Keratinocyte (primary cell): ENCODE measurements at regions not wholly inside any gene's neighbourhood (a gene's known extent, or its start where the extent isn't known, plus 50 kb on each side); places are given as distances from the start of the nearest gene placed in this dataset.
A peak's percentile ranks its signal among the peaks of the same experiment; 100 is the strongest.

Experiments used
- DNase-seq: peaks from one replicate; pipeline ENCODE4 v3.0.0-alpha.2; 2011; ENCODE audit warnings: low read depth, missing footprints, low spot score
- FAIRE-seq: peaks from 2 replicates; lab custom pipeline; 2011; peaks lifted over from hg19 to GRCh38; lab: Jason Lieb, UNC
- H2AFZ ChIP-seq: 2 replicates; pipeline ENCODE4 v1.6.0; 2012; ENCODE audit warnings: low read length, control low read depth, inconsistent platforms; ENCODE audit not compliant: control insufficient read depth
- H3K27ac ChIP-seq: 2 replicates; pipeline ENCODE4 v1.5.1; 2011; ENCODE audit warnings: low read length; ENCODE audit not compliant: control insufficient read depth, insufficient read depth
- H3K27me3 ChIP-seq: 3 replicates; pipeline ENCODE4 v1.6.0; 2011; ENCODE audit warnings: low read length; ENCODE audit not compliant: control insufficient read depth, insufficient read depth; ENCODE audit errors: extremely low read depth
- H3K36me3 ChIP-seq, 2 experiments: 2 replicates in 1 of 2; 3 replicates in 1 of 2; pipeline ENCODE4 v1.5.1; 2011; ENCODE audit warnings: low read length in 2 of 2, mild to moderate bottlenecking in 1 of 2; ENCODE audit not compliant: control insufficient read depth in 2 of 2, insufficient read depth in 2 of 2; ENCODE audit errors: extremely low read depth in 1 of 2
- H3K4me1 ChIP-seq: 3 replicates; pipeline ENCODE4 v1.5.1; 2011; ENCODE audit warnings: low read length; ENCODE audit not compliant: control insufficient read depth, insufficient read depth; ENCODE audit errors: extremely low read depth
- H3K4me2 ChIP-seq: 3 replicates; pipeline ENCODE4 v1.6.0; 2011; ENCODE audit warnings: low read depth, low read length; ENCODE audit not compliant: control insufficient read depth, insufficient read depth; ENCODE audit errors: extremely low read depth
- H3K4me3 ChIP-seq, 3 experiments: fragments of 200-600 bp in 1 of 3; sonication (generic) in 1 of 3; 2 replicates in 2 of 3; 3 replicates in 1 of 3; pipeline ENCODE4 v1.5.1; 2011 to 2016; ENCODE audit warnings: low read length in 3 of 3, mild to moderate bottlenecking in 3 of 3, control low read depth in 2 of 3, inconsistent platforms in 1 of 3, low read depth in 1 of 3, mixed read lengths in 1 of 3, mixed run types in 1 of 3, moderate library complexity in 1 of 3; ENCODE audit not compliant: control insufficient read depth in 2 of 3, insufficient read depth in 2 of 3; ENCODE audit errors: extremely low read depth in 1 of 3
- H3K79me2 ChIP-seq: 2 replicates; pipeline ENCODE4 v1.6.0; 2012; ENCODE audit warnings: low read length; ENCODE audit not compliant: control insufficient read depth, insufficient read depth
- H3K9ac ChIP-seq: 3 replicates; pipeline ENCODE4 v1.6.0; 2011; ENCODE audit warnings: low read length; ENCODE audit not compliant: control insufficient read depth, insufficient read depth; ENCODE audit errors: extremely low read depth
- H3K9me1 ChIP-seq: 3 replicates; pipeline ENCODE4 v1.6.0; 2011; ENCODE audit warnings: low read length; ENCODE audit not compliant: control insufficient read depth, insufficient read depth; ENCODE audit errors: extremely low read depth
- H3K9me3 ChIP-seq: 2 replicates; pipeline ENCODE4 v1.5.1; 2012; ENCODE audit warnings: low read depth, low read length; ENCODE audit not compliant: control insufficient read depth
- H4K20me1 ChIP-seq: 3 replicates; pipeline ENCODE4 v1.6.0; 2011; ENCODE audit warnings: low read length; ENCODE audit not compliant: control insufficient read depth, insufficient read depth; ENCODE audit errors: extremely low read depth
- CTCF ChIP-seq, 3 experiments: IDR thresholded peaks in 1 of 3; conservative IDR thresholded peaks in 1 of 3; optimal IDR thresholded peaks in 1 of 3; 2 replicates in 2 of 3; 3 replicates in 1 of 3; pipeline versions ENCODE3 to v1.5.1; 2011; ENCODE audit warnings: low read length in 3 of 3, mild to moderate bottlenecking in 3 of 3, moderate library complexity in 2 of 3, control low read depth in 1 of 3, inconsistent platforms in 1 of 3; ENCODE audit not compliant: insufficient read depth in 2 of 3; ENCODE audit errors: extremely low read depth in 1 of 3
- EZH2 ChIP-seq: IDR thresholded peaks from one replicate; pipeline ENCODE4 v1.6.1; 2012; ENCODE audit warnings: inconsistent platforms, mild to moderate bottlenecking, low read length, moderate library complexity
- dilution Hi-C: fragments of 300-500 bp; cut with MboI; formaldehyde crosslinking; loops from one replicate; pipeline ENCODE4 v1.7.0; 2020; ENCODE audit warnings: low sequenced_read_pairs; ENCODE audit not compliant: extremely low pct_ligation_motif_present

DNA sequence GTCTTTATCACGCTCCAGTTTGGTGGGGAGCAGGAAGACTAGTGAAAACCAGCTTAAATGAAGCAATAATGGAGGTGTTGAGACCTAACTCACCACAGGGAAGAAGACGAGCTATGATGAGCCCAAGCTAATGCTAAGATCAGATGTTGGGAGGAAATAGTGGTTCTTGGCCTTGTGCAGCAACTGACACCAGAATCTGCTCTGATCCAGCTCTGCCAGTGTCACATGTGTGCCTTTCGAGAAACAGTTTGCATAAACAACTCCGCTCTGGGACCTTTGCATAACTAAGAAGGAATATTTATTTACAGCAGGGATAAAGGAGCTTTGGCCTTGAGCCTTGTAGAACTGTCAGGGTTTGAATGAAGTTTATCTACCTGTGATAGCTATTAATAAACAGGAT, 369.4 kb upstream of the CCDC196 start:
- dilution Hi-C loops: no loop called here
- Histone ChIP-seq H3K36me3 (no peaks in the 10 kb centered on the region), H3K9me3 (no peaks in the 10 kb centered on the region), H3K79me2 (no peaks in the 10 kb centered on the region), H3K9ac (no peak overlapping the region), H3K4me1 (peaks cover 17% of the 10 kb centered on the region), H3K27me3 (no peaks in the 10 kb centered on the region), H3K27ac (no peak overlapping the region), H3K4me3 (no peak overlapping the region), H3K4me2 (no peak overlapping the region), H2AFZ (no peak overlapping the region), H4K20me1 (no peaks in the 10 kb centered on the region), H3K9me1 (no peaks in the 10 kb centered on the region)
- no peak for FAIRE-seq
- no peak for DNase-seq
- no peak for TF ChIP-seq CTCF (optimal IDR thresholded peaks at IDR 0.05 in 1 of 3, IDR thresholded peaks at IDR 0.05 in 1 of 3, conservative IDR thresholded peaks at IDR 0.05 in 1 of 3; ENCODE audit: extremely low read depth in 1 of 3, insufficient read depth in 2 of 3, low read length in 3 of 3)
- no peak for TF ChIP-seq EZH2

DNA sequence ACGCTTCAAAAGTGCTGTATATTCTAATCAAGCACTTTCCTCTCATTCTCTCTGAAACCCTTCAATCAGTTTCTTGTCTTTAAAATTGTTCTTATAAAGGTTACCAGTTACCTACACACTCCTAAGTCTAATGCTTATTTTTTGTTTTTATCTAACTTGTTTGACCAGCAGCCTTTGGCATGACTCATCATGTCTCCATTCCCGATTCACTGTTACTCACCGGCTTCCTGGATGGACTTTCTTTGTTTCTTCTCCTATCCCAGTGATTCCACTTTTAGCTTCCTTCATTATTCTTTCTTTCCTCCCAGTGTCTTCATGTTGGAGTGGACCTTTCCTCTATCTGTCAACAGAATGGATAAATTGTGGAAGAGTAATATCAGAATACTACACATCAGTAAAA, 368.6 kb upstream of the CCDC196 start:
- Histone ChIP-seq H3K9me3 (no peaks in the 10 kb centered on the region), H3K4me2 (peak overlapping the region; percentile 11), H3K9me1 (no peaks in the 10 kb centered on the region), H4K20me1 (no peaks in the 10 kb centered on the region), H3K36me3 (no peaks in the 10 kb centered on the region), H3K4me1 (peaks cover 13% of the 10 kb centered on the region), H3K79me2 (no peaks in the 10 kb centered on the region), H3K27me3 (no peaks in the 10 kb centered on the region), H3K9ac (no peak overlapping the region), H3K27ac (no peak overlapping the region), H3K4me3 (no peak overlapping the region), H2AFZ (peak overlapping the region; percentile 24)
- dilution Hi-C loops: no loop called here
- FAIRE-seq (peak; percentile 86), DNase-seq (peak; percentile 23)
- no peak for TF ChIP-seq EZH2
- no peak for TF ChIP-seq CTCF (optimal IDR thresholded peaks at IDR 0.05 in 1 of 3, IDR thresholded peaks at IDR 0.05 in 1 of 3, conservative IDR thresholded peaks at IDR 0.05 in 1 of 3; ENCODE audit: extremely low read depth in 1 of 3, insufficient read depth in 2 of 3, low read length in 3 of 3)
